ENCODE measurements at regions not wholly inside any gene's neighbourhood (a gene's known extent, or its start where the extent isn't known, plus 50 kb on each side); places are given as distances from the start of the nearest gene placed in this dataset.
"Not testable (repeated sequence)": the region's sequence is repeated elsewhere in the genome, so short reads cannot be mapped to it uniquely, and the experiment has no call there.

DNA sequence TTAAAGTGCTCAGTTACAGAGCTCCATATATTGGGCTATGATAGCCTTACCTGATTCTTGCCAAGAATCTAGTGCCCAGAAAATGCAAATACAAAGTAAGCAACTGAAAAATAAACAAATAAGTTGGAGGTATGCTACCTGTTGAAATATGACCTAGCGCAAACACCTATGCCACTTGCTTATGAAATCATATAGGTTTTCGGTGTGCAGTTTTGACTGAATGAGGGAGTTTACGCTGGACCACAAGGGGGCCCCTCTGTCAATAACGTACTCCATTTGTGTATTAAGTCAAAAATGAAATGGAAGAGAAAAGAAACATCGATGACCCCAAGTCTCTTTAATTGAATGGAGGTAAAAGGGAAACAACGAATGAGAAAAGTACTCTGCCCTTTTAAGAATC lies 84.9 kb upstream of the TRIM77 start:
- no peaks in the 10 kb centered on the region for H3K4me1 Mint-ChIP-seq (ENCODE audit: insufficient read depth, unreplicated experiment)
- no peak for DNase-seq (ENCODE audit: unreplicated experiment)
- H3K27ac Mint-ChIP-seq (ENCODE audit: low read depth, unreplicated experiment) = no peak overlapping the region
- intact Hi-C loops (cut with micrococcal nuclease) = no loop called here
- ChIA-PET CTCF (no interaction called here), POLR2A (no interaction called here)
- H3K36me3 Mint-ChIP-seq (ENCODE audit: insufficient read depth, unreplicated experiment) = no peaks in the 10 kb centered on the region
- BruUV-seq (replicated peaks) = no TSS peak
- H3K27me3 Mint-ChIP-seq (ENCODE audit: insufficient read depth, unreplicated experiment) = peaks cover 48% of the 10 kb centered on the region
- TF ChIP-seq, protein P1, sequence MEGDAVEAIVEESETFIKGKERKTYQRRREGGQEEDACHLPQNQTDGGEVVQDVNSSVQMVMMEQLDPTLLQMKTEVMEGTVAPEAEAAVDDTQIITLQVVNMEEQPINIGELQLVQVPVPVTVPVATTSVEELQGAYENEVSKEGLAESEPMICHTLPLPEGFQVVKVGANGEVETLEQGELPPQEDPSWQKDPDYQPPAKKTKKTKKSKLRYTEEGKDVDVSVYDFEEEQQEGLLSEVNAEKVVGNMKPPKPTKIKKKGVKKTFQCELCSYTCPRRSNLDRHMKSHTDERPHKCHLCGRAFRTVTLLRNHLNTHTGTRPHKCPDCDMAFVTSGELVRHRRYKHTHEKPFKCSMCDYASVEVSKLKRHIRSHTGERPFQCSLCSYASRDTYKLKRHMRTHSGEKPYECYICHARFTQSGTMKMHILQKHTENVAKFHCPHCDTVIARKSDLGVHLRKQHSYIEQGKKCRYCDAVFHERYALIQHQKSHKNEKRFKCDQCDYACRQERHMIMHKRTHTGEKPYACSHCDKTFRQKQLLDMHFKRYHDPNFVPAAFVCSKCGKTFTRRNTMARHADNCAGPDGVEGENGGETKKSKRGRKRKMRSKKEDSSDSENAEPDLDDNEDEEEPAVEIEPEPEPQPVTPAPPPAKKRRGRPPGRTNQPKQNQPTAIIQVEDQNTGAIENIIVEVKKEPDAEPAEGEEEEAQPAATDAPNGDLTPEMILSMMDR (IDR thresholded peaks at IDR 0.05; ENCODE audit: unreplicated experiment) = no peak
- H3K9me3 Mint-ChIP-seq (ENCODE audit: unreplicated experiment) = no peaks in the 10 kb centered on the region
- H3K4me3 Mint-ChIP-seq (ENCODE audit: unreplicated experiment) = no peak overlapping the region

DNA sequence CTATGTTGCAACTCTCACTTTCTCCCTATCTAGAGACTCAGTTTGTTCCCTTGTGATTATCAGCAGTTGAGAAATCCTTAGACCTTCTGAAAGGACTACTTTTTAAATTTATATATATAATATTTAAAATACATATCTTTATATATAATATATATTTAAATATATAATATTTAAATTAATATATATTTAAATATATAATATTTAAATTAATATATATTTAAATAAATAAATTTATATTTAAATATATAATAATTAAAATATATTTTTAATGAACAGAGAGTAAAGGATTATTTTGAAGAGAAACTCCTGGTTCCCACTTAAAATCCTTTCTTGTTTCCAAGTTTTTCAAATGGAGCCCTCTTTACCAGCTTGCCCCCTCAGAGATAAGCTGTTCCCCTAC lies 83.7 kb upstream of the TRIM77 start:
- Mint-ChIP-seq H3K9me3 (ENCODE audit: unreplicated experiment) (no peaks in the 10 kb centered on the region), H3K4me3 (ENCODE audit: unreplicated experiment) (no peak overlapping the region), H3K4me1 (ENCODE audit: insufficient read depth, unreplicated experiment) (no peaks in the 10 kb centered on the region), H3K27ac (ENCODE audit: low read depth, unreplicated experiment) (no peak overlapping the region), H3K27me3 (ENCODE audit: insufficient read depth, unreplicated experiment) (peaks cover 48% of the 10 kb centered on the region), H3K36me3 (ENCODE audit: insufficient read depth, unreplicated experiment) (no peaks in the 10 kb centered on the region)
- DNase-seq (ENCODE audit: unreplicated experiment) = no peak
- ChIA-PET POLR2A (no interaction called here), CTCF (no interaction called here)
- BruUV-seq (replicated peaks) = no TSS peak
- intact Hi-C loops (cut with micrococcal nuclease) = no loop called here
- TF ChIP-seq, protein P1 (IDR thresholded peaks at IDR 0.05; ENCODE audit: unreplicated experiment) = no peak

DNA sequence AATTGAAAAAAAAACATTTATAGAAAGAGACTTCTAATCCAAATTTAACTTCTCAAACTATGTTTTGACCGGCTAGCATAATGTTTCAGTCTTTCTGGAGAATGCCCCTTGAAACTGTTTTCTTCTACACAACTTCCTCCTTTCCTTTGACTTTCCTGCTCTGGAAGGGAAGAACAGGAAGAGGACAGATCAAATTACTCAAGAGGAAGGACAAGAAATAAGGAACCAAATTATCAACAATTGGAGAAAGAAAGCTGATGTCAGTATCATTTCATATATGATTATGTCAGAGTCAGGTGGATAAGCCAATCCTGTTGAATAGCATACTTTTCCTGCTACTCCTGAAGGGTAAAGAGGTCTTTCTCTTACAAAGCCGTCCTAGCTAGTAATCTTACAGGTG lies 83.2 kb upstream of the TRIM77 start:
- CTCF ChIA-PET; H3K27ac Mint-ChIP-seq (ENCODE audit: low read depth, unreplicated experiment); H3K4me1 Mint-ChIP-seq (ENCODE audit: insufficient read depth, unreplicated experiment); H3K9me3 Mint-ChIP-seq (ENCODE audit: unreplicated experiment); DNase-seq (ENCODE audit: unreplicated experiment); intact Hi-C loops (cut with micrococcal nuclease); H3K36me3 Mint-ChIP-seq (ENCODE audit: insufficient read depth, unreplicated experiment); H3K4me3 Mint-ChIP-seq (ENCODE audit: unreplicated experiment); BruUV-seq (replicated peaks); POLR2A ChIA-PET: not testable (repeated sequence)
- peaks cover 48% of the 10 kb centered on the region for H3K27me3 Mint-ChIP-seq (ENCODE audit: insufficient read depth, unreplicated experiment)

DNA sequence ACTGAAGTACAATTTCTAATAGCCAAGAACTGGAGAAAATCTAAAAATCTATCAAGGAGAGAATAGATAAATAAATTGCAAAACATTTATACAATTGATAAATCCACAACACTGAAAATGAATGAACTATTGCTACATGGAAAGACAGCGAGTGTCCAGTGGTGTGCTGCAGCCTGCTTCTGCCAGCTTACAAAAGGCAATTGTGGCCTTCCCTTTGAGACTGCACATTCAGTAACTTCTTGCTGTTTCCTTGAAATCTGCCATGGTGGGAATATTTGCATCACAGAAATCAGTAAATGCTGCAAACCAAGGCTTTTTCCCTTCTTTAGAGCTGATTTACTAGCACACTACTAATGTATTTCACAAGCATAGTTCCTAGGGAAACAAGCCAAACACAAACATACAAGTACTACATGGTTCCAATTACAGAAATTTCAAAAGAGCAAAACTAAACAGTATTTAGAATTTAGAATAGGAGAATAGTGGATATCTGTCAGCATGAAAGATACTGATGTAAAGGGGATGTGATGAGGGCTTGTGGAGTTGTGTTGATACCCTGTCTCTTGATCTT lies 76.9 kb upstream of the TRIM77 start:
- POLR2A ChIA-PET = no interaction called here
- BruUV-seq (replicated peaks) = no TSS peak
- H3K27ac Mint-ChIP-seq (ENCODE audit: low read depth, unreplicated experiment) = no peak overlapping the region

DNA sequence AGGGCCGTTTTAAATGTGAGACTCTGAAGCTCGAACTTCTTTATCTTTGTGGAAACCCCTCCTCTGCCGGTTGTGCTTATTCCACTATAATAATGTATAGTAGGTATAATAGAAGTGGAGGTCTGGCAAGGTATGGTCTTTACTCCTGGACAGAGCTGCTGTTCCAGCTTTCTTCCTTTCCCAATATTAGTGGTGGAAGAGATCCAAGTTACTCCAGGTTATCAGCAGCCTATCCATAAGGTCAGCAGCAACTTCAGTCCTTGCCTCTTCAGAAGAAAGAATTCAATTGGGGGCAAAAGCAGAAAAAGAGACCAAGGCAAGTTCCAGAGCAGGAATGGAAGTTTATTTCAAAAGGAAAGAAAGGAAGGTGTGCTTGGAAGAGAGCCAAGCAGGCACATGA lies 69.3 kb upstream of the TRIM77 start:
- CTCF ChIA-PET; H3K4me1 Mint-ChIP-seq (ENCODE audit: insufficient read depth, unreplicated experiment); H3K36me3 Mint-ChIP-seq (ENCODE audit: insufficient read depth, unreplicated experiment); H3K9me3 Mint-ChIP-seq (ENCODE audit: unreplicated experiment); DNase-seq (ENCODE audit: unreplicated experiment); H3K4me3 Mint-ChIP-seq (ENCODE audit: unreplicated experiment); intact Hi-C loops (cut with micrococcal nuclease); POLR2A ChIA-PET; H3K27ac Mint-ChIP-seq (ENCODE audit: low read depth, unreplicated experiment); BruUV-seq (replicated peaks): not testable (repeated sequence)
- H3K27me3 Mint-ChIP-seq (ENCODE audit: insufficient read depth, unreplicated experiment) = peaks cover 55% of the 10 kb centered on the region

More for the DNA sequence above, 76.9 kb upstream of the TRIM77 start:
- no peak overlapping the region for H3K4me3 Mint-ChIP-seq (ENCODE audit: unreplicated experiment)
- H3K27me3 Mint-ChIP-seq (ENCODE audit: insufficient read depth, unreplicated experiment) = peaks cover 52% of the 10 kb centered on the region
- DNase-seq (ENCODE audit: unreplicated experiment) = no peak
- no peaks in the 10 kb centered on the region for H3K9me3 Mint-ChIP-seq (ENCODE audit: unreplicated experiment)
- H3K36me3 Mint-ChIP-seq (ENCODE audit: insufficient read depth, unreplicated experiment) = no peaks in the 10 kb centered on the region
- CTCF ChIA-PET = no interaction called here
- intact Hi-C loops (cut with micrococcal nuclease) = no loop called here
- TF ChIP-seq, protein P1 (IDR thresholded peaks at IDR 0.05; ENCODE audit: unreplicated experiment) = no peak
- H3K4me1 Mint-ChIP-seq (ENCODE audit: insufficient read depth, unreplicated experiment) = no peaks in the 10 kb centered on the region

DNA sequence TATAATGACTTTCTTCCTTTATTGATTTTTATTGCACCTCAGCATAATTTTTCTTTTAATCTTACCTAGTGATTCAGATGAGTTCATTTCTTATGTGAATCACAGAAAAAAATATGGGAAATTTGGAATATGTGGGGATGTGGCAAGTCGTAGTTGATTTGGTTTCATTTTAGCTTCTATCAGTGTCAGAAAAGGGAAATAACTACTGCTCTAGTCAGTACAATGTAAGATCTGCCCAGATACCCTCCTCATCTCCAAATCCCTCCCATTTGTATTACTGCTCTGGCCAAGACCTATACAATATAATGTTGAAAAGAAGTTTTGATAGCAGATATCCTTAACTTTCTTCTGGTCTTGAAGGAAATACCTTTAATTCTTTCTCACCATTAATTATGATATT lies 61.9 kb upstream of the TRIM77 start:
- H3K27ac Mint-ChIP-seq (ENCODE audit: low read depth, unreplicated experiment); DNase-seq (ENCODE audit: unreplicated experiment); BruUV-seq (replicated peaks); H3K36me3 Mint-ChIP-seq (ENCODE audit: insufficient read depth, unreplicated experiment); H3K9me3 Mint-ChIP-seq (ENCODE audit: unreplicated experiment); POLR2A ChIA-PET; CTCF ChIA-PET; H3K4me1 Mint-ChIP-seq (ENCODE audit: insufficient read depth, unreplicated experiment); H3K4me3 Mint-ChIP-seq (ENCODE audit: unreplicated experiment); intact Hi-C loops (cut with micrococcal nuclease): not testable (repeated sequence)
- peaks cover 58% of the 10 kb centered on the region for H3K27me3 Mint-ChIP-seq (ENCODE audit: insufficient read depth, unreplicated experiment)

DNA sequence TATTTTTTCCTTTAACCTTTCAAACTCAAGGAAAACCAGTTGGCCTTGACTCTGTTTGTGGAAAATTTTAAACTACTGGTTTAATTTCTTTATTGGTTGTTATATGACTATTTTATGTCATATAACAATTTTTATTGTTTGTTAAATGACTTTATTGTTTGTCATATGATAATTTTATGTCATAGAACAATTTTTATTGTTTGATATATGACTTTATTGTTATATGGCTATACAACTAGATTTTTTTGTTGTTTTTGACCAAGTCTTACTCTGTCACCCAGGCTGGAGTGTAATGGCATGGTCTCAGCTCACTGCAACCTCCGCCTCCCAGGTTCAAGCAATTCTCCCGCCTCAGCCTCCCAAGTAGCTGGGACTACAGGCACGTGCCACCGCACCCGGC lies 61.1 kb upstream of the TRIM77 start:
- DNase-seq (ENCODE audit: unreplicated experiment); H3K27ac Mint-ChIP-seq (ENCODE audit: low read depth, unreplicated experiment); intact Hi-C loops (cut with micrococcal nuclease); POLR2A ChIA-PET; H3K4me3 Mint-ChIP-seq (ENCODE audit: unreplicated experiment); H3K9me3 Mint-ChIP-seq (ENCODE audit: unreplicated experiment); H3K36me3 Mint-ChIP-seq (ENCODE audit: insufficient read depth, unreplicated experiment); H3K4me1 Mint-ChIP-seq (ENCODE audit: insufficient read depth, unreplicated experiment); BruUV-seq (replicated peaks); CTCF ChIA-PET: not testable (repeated sequence)
- peaks cover 66% of the 10 kb centered on the region for H3K27me3 Mint-ChIP-seq (ENCODE audit: insufficient read depth, unreplicated experiment)

DNA sequence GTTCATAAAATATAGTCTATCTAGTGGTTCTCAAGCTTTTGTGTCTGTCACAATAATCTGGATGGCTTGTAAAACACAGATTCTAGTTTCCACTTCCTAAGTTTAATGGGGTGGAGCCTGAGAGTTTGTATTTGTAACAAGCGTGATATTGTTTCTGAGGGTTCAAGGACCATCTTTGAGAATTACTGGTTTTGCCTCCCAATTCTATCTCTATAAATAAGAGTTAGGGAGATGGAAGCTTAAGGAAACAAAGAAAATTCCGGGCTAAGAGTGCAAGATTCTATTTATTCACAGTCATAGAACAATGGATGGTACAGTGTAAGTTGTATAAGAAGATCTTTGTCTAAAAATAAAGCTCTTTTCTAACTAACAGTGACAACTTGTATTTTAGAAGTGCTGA lies 55.4 kb upstream of the TRIM77 start:
- CTCF ChIA-PET; DNase-seq (ENCODE audit: unreplicated experiment); BruUV-seq (replicated peaks); POLR2A ChIA-PET; H3K36me3 Mint-ChIP-seq (ENCODE audit: insufficient read depth, unreplicated experiment); H3K9me3 Mint-ChIP-seq (ENCODE audit: unreplicated experiment); intact Hi-C loops (cut with micrococcal nuclease); H3K27ac Mint-ChIP-seq (ENCODE audit: low read depth, unreplicated experiment); H3K4me1 Mint-ChIP-seq (ENCODE audit: insufficient read depth, unreplicated experiment); H3K4me3 Mint-ChIP-seq (ENCODE audit: unreplicated experiment): not testable (repeated sequence)
- H3K27me3 Mint-ChIP-seq (ENCODE audit: insufficient read depth, unreplicated experiment) = peaks cover 56% of the 10 kb centered on the region
